Right atrium auricular region (tissue), 2 donors: ENCODE measurements at regions not wholly inside any gene's neighbourhood (a gene's known extent, or its start where the extent isn't known, plus 50 kb on each side); places are given as distances from the start of the nearest gene placed in this dataset.

Source experiments
- DNase-seq: peaks from one replicate; pipeline ENCODE4 v3.0.0-alpha.2; 2019; ENCODE audit warnings: low spot score
- H3K27ac ChIP-seq, 2 donors: fragments of 200-600 bp; sonication (generic); 1 replicate in 1 of 2; 2 replicates in 1 of 2; pipeline ENCODE4 v1.5.1; 2016 to 2019
- H3K27me3 ChIP-seq, 2 donors: fragments of 200-600 bp; sonication (generic); one replicate each; pipeline versions ENCODE4 v1.5.1 to v1.6.0; 2017 to 2019
- H3K36me3 ChIP-seq: fragments of 200-600 bp; sonication (generic); one replicate; pipeline ENCODE4 v1.5.1; 2016
- H3K4me1 ChIP-seq, 2 donors: fragments of 200-600 bp; sonication (generic); one replicate each; pipeline versions ENCODE4 v1.5.1 to v1.6.0; 2017 to 2019
- H3K4me3 ChIP-seq, 2 donors: fragments of 200-600 bp; sonication (generic); 1 replicate in 1 of 2; 2 replicates in 1 of 2; pipeline ENCODE4 v1.5.1; 2017 to 2019; ENCODE audit warnings: mild to moderate bottlenecking in 1 of 2, moderate library complexity in 1 of 2
- H3K9me3 ChIP-seq, 2 donors: fragments of 200-600 bp; sonication (generic); one replicate each; pipeline ENCODE4 v1.5.1; 2019
- CTCF ChIP-seq, 2 donors: fragments of 200-600 bp; sonication (generic); IDR thresholded peaks; one replicate each; pipeline ENCODE4 v1.5.1; 2019; ENCODE audit warnings: antibody characterized with exemption in 2 of 2

- H3K4me1 ChIP-seq, result no peaks in the 10 kb centered on the region
- TF ChIP-seq CTCF (IDR thresholded peaks at IDR 0.05), result no peak
- H3K9me3 ChIP-seq, result no peaks in the 10 kb centered on the region
- H3K27me3 ChIP-seq, result no peaks in the 10 kb centered on the region
- DNase-seq, result no peak
- H3K36me3 ChIP-seq, result no peaks in the 10 kb centered on the region
- no peak overlapping the region for H3K4me3 ChIP-seq
- no peak overlapping the region for H3K27ac ChIP-seq
These were observed 100.9 kb upstream of the RUNX3 start for GRCh38 chr1:25030674-25031589.

- Histone ChIP-seq H3K9me3 (no peaks in the 10 kb centered on the region), H3K4me3 (no peak overlapping the region), H3K27ac (no peak overlapping the region), H3K27me3 (no peaks in the 10 kb centered on the region), H3K36me3 (no peaks in the 10 kb centered on the region), H3K4me1 (no peaks in the 10 kb centered on the region)
- no peak for DNase-seq
- TF ChIP-seq CTCF (IDR thresholded peaks at IDR 0.05), result no peak
These were observed 99.9 kb upstream of the RUNX3 start for GRCh38 chr1:25030012-25030411.

DNA sequence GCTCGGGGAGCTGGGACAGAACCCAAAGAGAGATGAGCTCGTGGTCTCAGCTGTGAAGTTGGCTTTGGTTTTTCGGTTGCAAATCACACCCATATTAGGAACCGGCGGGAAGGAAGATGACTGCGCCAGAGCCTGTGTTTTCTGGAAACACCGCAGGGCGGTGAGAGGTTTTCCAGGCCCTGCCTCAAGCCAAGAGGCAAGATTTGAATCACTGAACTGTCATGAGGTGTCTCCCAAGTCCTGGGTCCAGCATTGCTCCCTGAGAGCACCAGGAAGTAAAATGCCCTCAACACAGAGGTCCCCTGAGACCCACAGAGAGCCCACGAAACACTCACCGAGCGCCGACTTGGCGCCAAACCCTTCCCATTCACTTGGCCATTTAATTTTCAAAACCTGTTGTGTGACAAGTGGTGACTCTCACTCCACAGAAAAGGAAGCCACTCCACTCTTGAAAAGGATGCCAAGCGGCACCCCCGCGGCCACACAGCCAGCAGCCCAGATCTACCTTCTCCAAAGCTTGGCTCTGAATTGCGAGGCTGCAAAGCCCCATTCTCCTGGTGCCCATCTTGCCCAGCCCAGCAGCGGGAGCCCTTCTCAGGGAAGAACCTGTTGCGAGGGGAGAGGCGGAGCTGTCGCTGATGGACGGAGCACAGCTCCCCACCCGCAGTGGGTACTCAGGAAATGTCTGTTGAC lies 99.0 kb upstream of the RUNX3 start:
- H3K4me3 ChIP-seq, result no peak overlapping the region
- no peaks in the 10 kb centered on the region for H3K36me3 ChIP-seq
- TF ChIP-seq CTCF (IDR thresholded peaks at IDR 0.05), result no peak
- H3K9me3 ChIP-seq, result no peaks in the 10 kb centered on the region
- H3K27ac ChIP-seq, result no peak overlapping the region
- DNase-seq, result no peak
- H3K27me3 ChIP-seq, result no peaks in the 10 kb centered on the region
- no peaks in the 10 kb centered on the region for H3K4me1 ChIP-seq

GRCh38 chr1:25028587-25028906 lies 98.5 kb upstream of the RUNX3 start:
- Histone ChIP-seq H3K4me1 (no peaks in the 10 kb centered on the region), H3K36me3 (no peaks in the 10 kb centered on the region), H3K27me3 (no peaks in the 10 kb centered on the region), H3K4me3 (no peak overlapping the region), H3K27ac (no peak overlapping the region), H3K9me3 (no peaks in the 10 kb centered on the region)
- no peak for DNase-seq
- TF ChIP-seq CTCF (IDR thresholded peaks at IDR 0.05), result no peak

GRCh38 chr1:25027822-25028586 lies 97.9 kb upstream of the RUNX3 start:
- no peaks in the 10 kb centered on the region for H3K36me3 ChIP-seq
- no peak for DNase-seq
- H3K27ac ChIP-seq, result no peak overlapping the region
- H3K27me3 ChIP-seq, result no peaks in the 10 kb centered on the region
- no peak for TF ChIP-seq CTCF (IDR thresholded peaks at IDR 0.05)
- peaks cover 0 to 3% of the 10 kb centered on the region in 2 donors for H3K4me1 ChIP-seq
- no peak overlapping the region for H3K4me3 ChIP-seq
- H3K9me3 ChIP-seq, result no peaks in the 10 kb centered on the region
